Smooth muscle cell (in vitro differentiated cells): ENCODE measurements at regions not wholly inside any gene's neighbourhood (a gene's known extent, or its start where the extent isn't known, plus 50 kb on each side); places are given as distances from the start of the nearest gene placed in this dataset.

Experiments used
- DNase-seq: peaks from one replicate; lab custom pipeline; 2025; ENCODE audit not compliant: unreplicated experiment; lab: John Stamatoyannopoulos, UW
- H2AFZ ChIP-seq: fragments of 200-600 bp; sonication (generic); 2 replicates; pipeline ENCODE4 v1.6.0; 2016; ENCODE audit warnings: antibody characterized with exemption, low read depth, mild to moderate bottlenecking
- H3F3A ChIP-seq: fragments of 200-600 bp; sonication (generic); 2 replicates; pipeline ENCODE4 v1.6.0; 2017; ENCODE audit warnings: antibody characterized with exemption, low read depth
- H3K27ac ChIP-seq: fragments of 200-600 bp; sonication (generic); 2 replicates; pipeline ENCODE4 v1.5.1; 2016; ENCODE audit warnings: low read depth, mild to moderate bottlenecking
- H3K27me3 ChIP-seq: fragments of 200-600 bp; sonication (generic); 2 replicates; pipeline ENCODE4 v1.6.1; 2016; ENCODE audit warnings: low read depth, mild to moderate bottlenecking
- H3K36me3 ChIP-seq: fragments of 200-600 bp; sonication (generic); 2 replicates; pipeline ENCODE4 v1.5.1; 2016; ENCODE audit warnings: low read depth
- H3K4me1 ChIP-seq: fragments of 200-600 bp; sonication (generic); 2 replicates; pipeline ENCODE4 v1.5.1; 2016; ENCODE audit warnings: low read depth
- H3K4me2 ChIP-seq: fragments of 200-600 bp; sonication (generic); 2 replicates; pipeline ENCODE4 v1.6.0; 2016; ENCODE audit warnings: mild to moderate bottlenecking
- H3K4me3 ChIP-seq: fragments of 200-600 bp; sonication (generic); 2 replicates; pipeline ENCODE4 v1.5.1; 2016; ENCODE audit warnings: mild to moderate bottlenecking
- H3K79me2 ChIP-seq: fragments of 200-600 bp; sonication (generic); 2 replicates; pipeline ENCODE4 v1.6.0; 2016; ENCODE audit warnings: low read depth, mild to moderate bottlenecking
- H3K9ac ChIP-seq: fragments of 200-600 bp; sonication (generic); 2 replicates; pipeline ENCODE4 v1.6.0; 2016; ENCODE audit warnings: low read depth
- H3K9me3 ChIP-seq: fragments of 200-600 bp; sonication (generic); replicated peaks from 2 replicates; pipeline ENCODE4 v1.5.1; 2016; ENCODE audit warnings: low read depth
- H4K20me1 ChIP-seq: fragments of 200-600 bp; sonication (generic); 2 replicates; pipeline ENCODE4 v1.6.0; 2016; ENCODE audit warnings: low read depth
- WGBS: methylation state at CpG from one replicate; pipeline ENCODE4 v1.1.7; 2016; ENCODE audit warnings: low lambda C conversion rate; 5-methylcytosine and 5-hydroxymethylcytosine counted together
- TF ChIP-seq, protein P1 (sequence below): fragments of 200-600 bp; sonication (generic); IDR thresholded peaks from 2 replicates; pipeline ENCODE4 v1.5.1; 2017; ENCODE audit warnings: borderline replicate concordance, mild to moderate bottlenecking, antibody characterized with exemption; ENCODE audit not compliant: insufficient read depth, poor library complexity, severe bottlenecking

- H3K9ac ChIP-seq, result no peak overlapping the region
- H3K79me2 ChIP-seq, result no peaks in the 10 kb centered on the region
- H3K4me2 ChIP-seq, result no peak overlapping the region
- no peaks in the 10 kb centered on the region for H4K20me1 ChIP-seq
- WGBS, result 84% methylated on average over 2 of the region's 2 CpGs
- no peaks in the 10 kb centered on the region for H3K4me1 ChIP-seq
- DNase-seq, result no peak
- peaks cover 4% of the 10 kb centered on the region for H3K27me3 ChIP-seq
- no peak overlapping the region for H3K4me3 ChIP-seq
- H2AFZ ChIP-seq, result no peak overlapping the region
- H3K36me3 ChIP-seq, result no peaks in the 10 kb centered on the region
- H3F3A ChIP-seq, result no peaks in the 10 kb centered on the region
- H3K27ac ChIP-seq, result no peak overlapping the region
- TF ChIP-seq, protein P1, sequence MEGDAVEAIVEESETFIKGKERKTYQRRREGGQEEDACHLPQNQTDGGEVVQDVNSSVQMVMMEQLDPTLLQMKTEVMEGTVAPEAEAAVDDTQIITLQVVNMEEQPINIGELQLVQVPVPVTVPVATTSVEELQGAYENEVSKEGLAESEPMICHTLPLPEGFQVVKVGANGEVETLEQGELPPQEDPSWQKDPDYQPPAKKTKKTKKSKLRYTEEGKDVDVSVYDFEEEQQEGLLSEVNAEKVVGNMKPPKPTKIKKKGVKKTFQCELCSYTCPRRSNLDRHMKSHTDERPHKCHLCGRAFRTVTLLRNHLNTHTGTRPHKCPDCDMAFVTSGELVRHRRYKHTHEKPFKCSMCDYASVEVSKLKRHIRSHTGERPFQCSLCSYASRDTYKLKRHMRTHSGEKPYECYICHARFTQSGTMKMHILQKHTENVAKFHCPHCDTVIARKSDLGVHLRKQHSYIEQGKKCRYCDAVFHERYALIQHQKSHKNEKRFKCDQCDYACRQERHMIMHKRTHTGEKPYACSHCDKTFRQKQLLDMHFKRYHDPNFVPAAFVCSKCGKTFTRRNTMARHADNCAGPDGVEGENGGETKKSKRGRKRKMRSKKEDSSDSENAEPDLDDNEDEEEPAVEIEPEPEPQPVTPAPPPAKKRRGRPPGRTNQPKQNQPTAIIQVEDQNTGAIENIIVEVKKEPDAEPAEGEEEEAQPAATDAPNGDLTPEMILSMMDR, result no peak
- H3K9me3 ChIP-seq, result no peaks in the 10 kb centered on the region
These were observed 229.8 kb upstream of the PODXL start for GRCh38 chr7:131786204-131786603.

- Histone ChIP-seq H3K27ac (no peak overlapping the region), H3K4me1 (peaks cover 7% of the 10 kb centered on the region), H3K27me3 (peaks cover 4% of the 10 kb centered on the region), H3K9ac (no peak overlapping the region), H3F3A (peaks cover 11% of the 10 kb centered on the region), H4K20me1 (no peaks in the 10 kb centered on the region), H3K4me3 (no peak overlapping the region), H2AFZ (no peak overlapping the region), H3K9me3 (no peaks in the 10 kb centered on the region), H3K36me3 (no peaks in the 10 kb centered on the region), H3K79me2 (no peaks in the 10 kb centered on the region), H3K4me2 (no peak overlapping the region)
- 100% methylated on average over 2 of the region's 2 CpGs for WGBS
- TF ChIP-seq, protein P1, result no peak
- no peak for DNase-seq
These were observed 222.2 kb upstream of the PODXL start for GRCh38 chr7:131778601-131779000.

DNA sequence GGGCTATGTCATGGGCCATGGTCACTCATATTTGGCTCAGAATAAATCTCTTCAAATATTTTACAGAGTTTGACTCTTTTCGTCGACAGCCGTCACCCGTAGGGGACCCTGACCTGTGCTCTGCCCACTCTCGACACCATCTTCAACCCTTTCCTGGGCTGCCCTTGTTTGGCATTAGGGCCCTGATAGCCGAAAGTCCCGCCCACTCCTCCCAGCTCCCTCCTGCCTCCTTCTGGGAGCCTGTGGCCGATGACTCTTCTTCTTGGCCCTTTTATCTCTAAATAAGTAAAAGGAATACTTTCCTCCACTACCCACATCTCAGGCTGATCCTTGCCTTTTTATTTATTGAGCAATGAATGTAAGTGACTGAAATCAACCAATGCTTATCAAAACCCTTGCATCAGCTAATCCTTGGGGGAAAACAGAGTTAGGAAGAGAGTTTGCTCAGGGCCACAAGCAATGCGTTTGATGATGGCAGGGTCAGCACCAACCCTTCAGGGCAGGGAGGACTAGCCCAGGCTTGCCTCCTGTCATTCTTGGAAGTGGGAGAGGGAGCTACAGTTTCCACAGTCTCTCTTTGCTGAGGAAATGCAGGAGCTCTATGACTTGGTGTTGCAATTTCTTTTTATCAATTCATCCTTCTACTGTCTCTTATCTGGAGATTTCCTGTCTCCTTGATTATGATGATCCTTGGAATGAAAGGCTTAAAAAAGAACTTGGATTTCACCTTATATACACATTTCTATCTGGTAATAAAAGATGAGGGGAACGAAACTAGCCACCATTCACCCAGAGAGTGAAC, 218.2 kb upstream of the PODXL start:
- TF ChIP-seq, protein P1, result no peak
- Histone ChIP-seq H3K36me3 (no peaks in the 10 kb centered on the region), H3K27me3 (no peaks in the 10 kb centered on the region), H3F3A (peaks cover 17% of the 10 kb centered on the region), H4K20me1 (no peaks in the 10 kb centered on the region), H2AFZ (peak overlapping the region; percentile 20), H3K9ac (peak overlapping the region; percentile 37), H3K27ac (peak overlapping the region; percentile 87), H3K79me2 (no peaks in the 10 kb centered on the region), H3K4me2 (peak overlapping the region; percentile 54), H3K4me3 (no peak overlapping the region), H3K9me3 (no peaks in the 10 kb centered on the region), H3K4me1 (peaks cover 7% of the 10 kb centered on the region)
- no peak for DNase-seq
- 49% methylated on average over 10 of the region's 10 CpGs for WGBS

GRCh38 chr7:131773413-131773812, 217.0 kb upstream of the PODXL start:
- peaks cover 17% of the 10 kb centered on the region for H3F3A ChIP-seq
- no peak overlapping the region for H3K27ac ChIP-seq
- peaks cover 7% of the 10 kb centered on the region for H3K4me1 ChIP-seq
- H3K4me3 ChIP-seq, result no peak overlapping the region
- no peaks in the 10 kb centered on the region for H3K79me2 ChIP-seq
- H3K9me3 ChIP-seq, result no peaks in the 10 kb centered on the region
- DNase-seq, result no peak
- peak overlapping the region; percentile 54 for H3K4me2 ChIP-seq
- H2AFZ ChIP-seq, result no peak overlapping the region
- H4K20me1 ChIP-seq, result no peaks in the 10 kb centered on the region
- TF ChIP-seq, protein P1, result no peak
- no peaks in the 10 kb centered on the region for H3K27me3 ChIP-seq
- H3K36me3 ChIP-seq, result no peaks in the 10 kb centered on the region
- H3K9ac ChIP-seq, result no peak overlapping the region
- WGBS, result 72% methylated on average over 2 of the region's 2 CpGs
